Keratinocyte (primary cell): ENCODE measurements at regions not wholly inside any gene's neighbourhood (a gene's known extent, or its start where the extent isn't known, plus 50 kb on each side); places are given as distances from the start of the nearest gene placed in this dataset.

Source experiments
- EZH2 ChIP-seq: IDR thresholded peaks from one replicate; pipeline ENCODE4 v1.6.1; 2012; ENCODE audit warnings: inconsistent platforms, mild to moderate bottlenecking, low read length, moderate library complexity
- TF ChIP-seq, protein P1 (sequence below), 3 experiments: IDR thresholded peaks in 1 of 3; conservative IDR thresholded peaks in 1 of 3; optimal IDR thresholded peaks in 1 of 3; 2 replicates in 2 of 3; 3 replicates in 1 of 3; pipeline versions ENCODE3 to v1.5.1; 2011; ENCODE audit warnings: low read length in 3 of 3, mild to moderate bottlenecking in 3 of 3, moderate library complexity in 2 of 3, control low read depth in 1 of 3, inconsistent platforms in 1 of 3; ENCODE audit not compliant: insufficient read depth in 2 of 3; ENCODE audit errors: extremely low read depth in 1 of 3

DNA sequence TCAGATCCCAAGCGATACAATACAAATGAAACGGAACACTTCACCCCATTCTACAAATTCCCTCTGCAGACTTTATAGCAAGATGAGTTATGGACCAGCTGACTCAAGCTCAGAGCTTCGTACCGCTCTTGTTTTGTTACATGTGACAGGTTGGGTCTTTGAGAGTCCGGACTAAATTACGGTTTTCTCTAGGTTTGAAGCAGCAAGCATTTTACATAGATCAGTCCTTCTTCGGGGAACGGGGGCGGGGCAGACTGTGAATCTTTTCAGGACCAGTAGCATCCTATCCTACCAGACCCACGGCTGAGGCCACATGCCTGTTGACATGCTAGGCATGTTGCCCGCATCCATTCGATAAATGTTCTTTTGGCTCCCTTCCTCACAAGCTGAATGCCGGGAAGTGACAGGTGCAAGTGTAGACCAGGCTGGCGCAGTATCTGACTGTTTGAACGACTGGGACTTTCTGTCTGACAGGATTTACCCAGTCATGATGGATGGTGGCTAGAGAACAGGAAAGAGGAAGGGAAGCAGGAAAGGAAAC lies 811.0 kb upstream of the GRAMD2B start:
- TF ChIP-seq, protein P1, sequence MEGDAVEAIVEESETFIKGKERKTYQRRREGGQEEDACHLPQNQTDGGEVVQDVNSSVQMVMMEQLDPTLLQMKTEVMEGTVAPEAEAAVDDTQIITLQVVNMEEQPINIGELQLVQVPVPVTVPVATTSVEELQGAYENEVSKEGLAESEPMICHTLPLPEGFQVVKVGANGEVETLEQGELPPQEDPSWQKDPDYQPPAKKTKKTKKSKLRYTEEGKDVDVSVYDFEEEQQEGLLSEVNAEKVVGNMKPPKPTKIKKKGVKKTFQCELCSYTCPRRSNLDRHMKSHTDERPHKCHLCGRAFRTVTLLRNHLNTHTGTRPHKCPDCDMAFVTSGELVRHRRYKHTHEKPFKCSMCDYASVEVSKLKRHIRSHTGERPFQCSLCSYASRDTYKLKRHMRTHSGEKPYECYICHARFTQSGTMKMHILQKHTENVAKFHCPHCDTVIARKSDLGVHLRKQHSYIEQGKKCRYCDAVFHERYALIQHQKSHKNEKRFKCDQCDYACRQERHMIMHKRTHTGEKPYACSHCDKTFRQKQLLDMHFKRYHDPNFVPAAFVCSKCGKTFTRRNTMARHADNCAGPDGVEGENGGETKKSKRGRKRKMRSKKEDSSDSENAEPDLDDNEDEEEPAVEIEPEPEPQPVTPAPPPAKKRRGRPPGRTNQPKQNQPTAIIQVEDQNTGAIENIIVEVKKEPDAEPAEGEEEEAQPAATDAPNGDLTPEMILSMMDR (optimal IDR thresholded peaks at IDR 0.05 in 1 of 3, IDR thresholded peaks at IDR 0.05 in 1 of 3, conservative IDR thresholded peaks at IDR 0.05 in 1 of 3; ENCODE audit: extremely low read depth in 1 of 3, insufficient read depth in 2 of 3, low read length in 3 of 3): no peak
- TF ChIP-seq EZH2: no peak
